DOHH2 (cell line): ENCODE measurements at regions not wholly inside any gene's neighbourhood (a gene's known extent, or its start where the extent isn't known, plus 50 kb on each side); places are given as distances from the start of the nearest gene placed in this dataset.

Experiments
- H3F3A ChIP-seq: fragments of 200-600 bp; sonication (generic), shearing (Covaris generic); 2 replicates; pipeline ENCODE4 v1.6.0; 2016; ENCODE audit warnings: antibody characterized with exemption, mild to moderate bottlenecking; ENCODE audit not compliant: control insufficient read depth, insufficient read depth
- H3K27ac ChIP-seq: fragments of 200-600 bp; sonication (generic); 2 replicates; pipeline ENCODE4 v1.5.1; 2014; ENCODE audit warnings: low read depth, mild to moderate bottlenecking, low read length, moderate library complexity
- H3K27me3 ChIP-seq: fragments of 200-600 bp; sonication (generic); 2 replicates; pipeline ENCODE4 v1.6.1; 2014; ENCODE audit warnings: mild to moderate bottlenecking, low read length, mixed read lengths; ENCODE audit not compliant: control insufficient read depth
- H3K36me3 ChIP-seq: fragments of 200-600 bp; sonication (generic); 2 replicates; pipeline ENCODE4 v1.6.1; 2014; ENCODE audit warnings: mild to moderate bottlenecking, low read length, moderate library complexity, mixed read lengths; ENCODE audit not compliant: control insufficient read depth
- H3K4me1 ChIP-seq: fragments of 200-600 bp; sonication (generic); 2 replicates; pipeline ENCODE4 v1.6.1; 2014; ENCODE audit warnings: mild to moderate bottlenecking, low read length, mixed read lengths; ENCODE audit not compliant: control insufficient read depth
- H3K4me2 ChIP-seq: fragments of 200-600 bp; sonication (generic); 2 replicates; pipeline ENCODE4 v1.6.0; 2014; ENCODE audit warnings: mild to moderate bottlenecking, low read length, moderate library complexity
- H3K4me3 ChIP-seq: fragments of 200-600 bp; sonication (generic); 2 replicates; pipeline ENCODE4 v1.5.1; 2014; ENCODE audit warnings: mild to moderate bottlenecking, low read length, mixed read lengths
- H3K79me2 ChIP-seq: fragments of 200-600 bp; sonication (generic); 2 replicates; pipeline ENCODE4 v1.6.1; 2014; ENCODE audit warnings: mild to moderate bottlenecking, low read length, mixed read lengths; ENCODE audit not compliant: control insufficient read depth
- H3K9me2 ChIP-seq: fragments of 200-600 bp; sonication (generic); replicated peaks from 2 replicates; pipeline ENCODE4 v1.6.1; 2014; ENCODE audit warnings: mild to moderate bottlenecking, low read length, mixed read lengths; ENCODE audit not compliant: control insufficient read depth
- H3K9me3 ChIP-seq: fragments of 200-600 bp; sonication (generic); 2 replicates; pipeline ENCODE4 v1.6.1; 2014; ENCODE audit warnings: antibody characterized with exemption, low read length, mixed read lengths; ENCODE audit not compliant: control insufficient read depth, insufficient read depth
- H4K20me1 ChIP-seq: fragments of 200-600 bp; sonication (generic); 2 replicates; pipeline ENCODE4 v1.6.0; 2014; ENCODE audit warnings: low read depth, mild to moderate bottlenecking, antibody characterized with exemption, low read length, moderate library complexity; ENCODE audit not compliant: control insufficient read depth, insufficient read depth
- EZH2phosphoT487 ChIP-seq: fragments of 200-600 bp; sonication (generic); IDR thresholded peaks from 2 replicates; pipeline ENCODE4 v1.6.1; 2017; ENCODE audit warnings: borderline replicate concordance, mild to moderate bottlenecking, antibody characterized with exemption, low read length, moderate library complexity, mixed read lengths
- TF ChIP-seq, protein P1 (sequence below): fragments of 200-600 bp; sonication (generic); IDR thresholded peaks from one replicate; pipeline ENCODE4 v1.5.1; 2014; ENCODE audit warnings: antibody characterized with exemption, mild to moderate bottlenecking, low read depth, low read length; ENCODE audit not compliant: poor library complexity, severe bottlenecking

DNA sequence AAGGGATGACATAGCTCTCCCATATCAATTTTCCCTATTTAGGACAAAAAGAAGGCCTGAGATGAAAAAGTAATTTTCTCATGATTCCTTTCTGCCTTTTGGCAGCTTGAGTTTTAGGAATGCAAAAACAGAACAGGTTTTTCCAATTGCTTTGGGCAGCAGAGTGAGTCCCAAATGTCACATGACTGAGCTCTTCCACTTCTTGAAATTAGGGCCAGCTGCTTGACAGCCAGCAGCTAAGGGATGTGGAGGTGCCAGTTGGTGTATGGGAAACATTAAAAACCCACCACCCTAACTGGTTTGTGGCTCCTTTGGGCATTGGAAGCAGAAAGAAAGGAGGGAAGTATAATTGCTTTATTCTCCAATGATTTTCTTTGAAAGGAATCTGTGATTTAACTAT lies 133.8 kb upstream of the FAM20A start:
- no peaks in the 10 kb centered on the region for H4K20me1 ChIP-seq
- H3K4me1 ChIP-seq = no peaks in the 10 kb centered on the region
- TF ChIP-seq, protein P1, sequence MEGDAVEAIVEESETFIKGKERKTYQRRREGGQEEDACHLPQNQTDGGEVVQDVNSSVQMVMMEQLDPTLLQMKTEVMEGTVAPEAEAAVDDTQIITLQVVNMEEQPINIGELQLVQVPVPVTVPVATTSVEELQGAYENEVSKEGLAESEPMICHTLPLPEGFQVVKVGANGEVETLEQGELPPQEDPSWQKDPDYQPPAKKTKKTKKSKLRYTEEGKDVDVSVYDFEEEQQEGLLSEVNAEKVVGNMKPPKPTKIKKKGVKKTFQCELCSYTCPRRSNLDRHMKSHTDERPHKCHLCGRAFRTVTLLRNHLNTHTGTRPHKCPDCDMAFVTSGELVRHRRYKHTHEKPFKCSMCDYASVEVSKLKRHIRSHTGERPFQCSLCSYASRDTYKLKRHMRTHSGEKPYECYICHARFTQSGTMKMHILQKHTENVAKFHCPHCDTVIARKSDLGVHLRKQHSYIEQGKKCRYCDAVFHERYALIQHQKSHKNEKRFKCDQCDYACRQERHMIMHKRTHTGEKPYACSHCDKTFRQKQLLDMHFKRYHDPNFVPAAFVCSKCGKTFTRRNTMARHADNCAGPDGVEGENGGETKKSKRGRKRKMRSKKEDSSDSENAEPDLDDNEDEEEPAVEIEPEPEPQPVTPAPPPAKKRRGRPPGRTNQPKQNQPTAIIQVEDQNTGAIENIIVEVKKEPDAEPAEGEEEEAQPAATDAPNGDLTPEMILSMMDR = no peak
- TF ChIP-seq EZH2phosphoT487 = no peak
- H3K4me2 ChIP-seq = no peak overlapping the region
- no peaks in the 10 kb centered on the region for H3F3A ChIP-seq
- H3K9me2 ChIP-seq = no peaks in the 10 kb centered on the region
- H3K4me3 ChIP-seq = no peak overlapping the region
- no peaks in the 10 kb centered on the region for H3K79me2 ChIP-seq
- H3K36me3 ChIP-seq = no peaks in the 10 kb centered on the region
- no peaks in the 10 kb centered on the region for H3K9me3 ChIP-seq
- no peak overlapping the region for H3K27ac ChIP-seq
- H3K27me3 ChIP-seq = no peaks in the 10 kb centered on the region

DNA sequence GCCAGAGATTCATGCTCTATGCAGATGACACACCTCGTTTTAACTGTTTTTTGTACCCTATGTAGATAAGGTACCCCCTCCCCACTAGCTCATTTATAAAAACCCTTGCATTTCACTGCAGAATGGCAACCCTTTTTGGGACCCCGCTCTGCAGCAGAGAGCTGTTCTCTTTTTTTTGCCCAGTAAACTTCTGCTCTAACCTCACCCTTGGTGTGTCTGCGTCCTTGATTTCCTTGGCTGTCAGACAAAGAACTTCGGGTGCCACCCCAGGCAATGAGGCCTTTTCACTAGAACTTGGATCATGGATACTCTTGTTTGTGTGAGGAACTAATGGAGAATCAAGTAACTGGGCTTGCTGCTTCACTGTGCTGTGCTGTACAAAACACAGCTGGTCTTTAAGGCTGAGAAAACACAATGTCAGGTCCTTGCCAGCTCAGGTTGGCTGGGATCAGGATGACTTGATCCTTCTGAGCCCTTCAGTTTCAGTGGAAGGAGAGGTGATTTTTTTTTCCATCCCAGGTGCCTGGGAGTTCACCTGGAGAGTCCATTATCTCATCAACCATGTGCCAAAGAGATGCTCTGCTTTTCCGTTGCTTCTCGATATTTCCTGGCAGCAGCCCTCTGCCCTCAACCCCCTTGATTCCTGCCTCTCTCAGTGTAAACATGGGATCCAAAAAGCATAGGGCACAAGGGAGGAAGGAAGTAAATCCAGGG lies 133.2 kb upstream of the FAM20A start:
- H3F3A ChIP-seq = no peaks in the 10 kb centered on the region
- H3K27me3 ChIP-seq = no peaks in the 10 kb centered on the region
- H3K4me2 ChIP-seq = no peak overlapping the region
- H3K4me1 ChIP-seq = no peaks in the 10 kb centered on the region
- H3K4me3 ChIP-seq = no peak overlapping the region
- H3K36me3 ChIP-seq = no peaks in the 10 kb centered on the region
- H3K79me2 ChIP-seq = no peaks in the 10 kb centered on the region
- TF ChIP-seq, protein P1 = no peak
- TF ChIP-seq EZH2phosphoT487 = no peak
- no peaks in the 10 kb centered on the region for H3K9me2 ChIP-seq
- no peak overlapping the region for H3K27ac ChIP-seq
- no peaks in the 10 kb centered on the region for H3K9me3 ChIP-seq
- H4K20me1 ChIP-seq = no peaks in the 10 kb centered on the region

DNA sequence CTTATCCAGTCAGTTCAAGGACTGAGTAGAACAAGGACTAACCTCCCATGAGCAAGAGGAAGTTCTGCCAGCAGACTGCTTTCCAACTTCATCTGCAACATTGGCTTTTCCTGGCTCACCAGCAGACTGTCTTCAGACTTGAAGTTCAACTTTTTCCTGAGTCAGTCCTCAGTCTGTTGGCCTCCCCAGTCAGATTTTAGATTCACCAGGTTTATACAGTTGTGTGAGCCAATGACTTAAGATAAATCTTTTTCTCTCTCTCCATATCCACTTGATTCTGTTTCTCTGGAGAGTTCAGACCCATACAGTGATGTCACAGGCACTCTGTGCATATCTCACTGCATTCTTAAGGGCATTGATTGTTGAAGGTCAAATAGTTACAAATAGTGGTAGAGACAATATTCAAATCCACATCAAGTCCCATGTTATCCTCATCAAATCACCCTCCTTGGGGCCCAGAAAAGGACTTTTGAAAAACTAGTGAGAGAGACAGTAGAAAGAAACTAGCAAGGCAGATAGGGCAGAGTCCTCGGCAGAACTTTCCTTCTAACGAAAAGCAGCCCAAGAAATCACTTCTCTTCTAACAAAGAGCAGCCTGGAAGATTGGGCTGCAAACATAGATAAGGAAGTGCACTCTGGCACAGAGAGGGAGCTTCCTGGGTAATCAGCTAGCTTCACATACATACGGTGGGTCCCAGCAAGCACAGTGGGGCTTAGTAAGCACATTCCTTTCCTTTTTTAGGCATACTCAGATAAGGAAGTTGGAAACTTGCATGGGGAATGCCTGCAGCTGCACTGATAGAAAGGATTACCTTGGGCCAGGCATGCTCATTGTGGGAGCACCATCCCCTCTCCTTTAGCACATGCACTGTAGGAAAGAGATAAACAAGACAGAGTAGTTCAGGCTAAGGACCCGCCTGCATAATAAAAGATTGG lies 132.3 kb upstream of the FAM20A start:
- Histone ChIP-seq H3K9me3 (no peaks in the 10 kb centered on the region), H3K4me1 (no peaks in the 10 kb centered on the region), H3K9me2 (no peaks in the 10 kb centered on the region), H3K4me3 (no peak overlapping the region), H3K36me3 (no peaks in the 10 kb centered on the region), H3F3A (no peaks in the 10 kb centered on the region), H3K79me2 (no peaks in the 10 kb centered on the region), H3K27ac (no peak overlapping the region), H3K27me3 (no peaks in the 10 kb centered on the region), H3K4me2 (no peak overlapping the region), H4K20me1 (no peaks in the 10 kb centered on the region)
- TF ChIP-seq EZH2phosphoT487 = no peak
- TF ChIP-seq, protein P1 = no peak
